K562 (cell line): ENCODE measurements at regions not wholly inside any gene's neighbourhood (a gene's known extent, or its start where the extent isn't known, plus 50 kb on each side); places are given as distances from the start of the nearest gene placed in this dataset.

Experiments
- ATAC-seq: fragments of 200-7000 bp; cut with Tn5 transposase; 3 replicates; pipeline ENCODE4 v1.9.1; 2020; ENCODE audit warnings: moderate library complexity
- BruUV-seq: library from RNA; stranded (reverse); fragments of 400-500 nt; replicated peaks from 2 replicates; lab custom pipeline; 2021; lab: Mats Ljungman, UMichigan
- CTCF ChIA-PET: fragments of 300-600 bp; formaldehyde crosslinking; extraction: SDS; loops from one replicate; lab custom pipeline; 2021; ENCODE audit warnings: low intra/inter-chr PET ratio; lab: Yijun Ruan, JAX
- POLR2A ChIA-PET: fragments of 300-600, 350-650 bp; sonication (Branson Sonifier 250); formaldehyde crosslinking; extraction: SDS; loops from one replicate; lab custom pipeline; 2021; ENCODE audit warnings: antibody characterized with exemption, inconsistent platforms; lab: Yijun Ruan, JAX
- DNase-seq, 4 experiments: peaks; one replicate each; pipeline versions ENCODE4 v3.0.0 to v3.0.0-alpha.2; 2011 to 2018; ENCODE audit warnings: low spot score in 3 of 4, mixed read lengths in 3 of 4; ENCODE audit errors: extremely low read depth in 1 of 4
- FAIRE-seq: peaks from 2 replicates; lab custom pipeline; 2011; peaks lifted over from hg19 to GRCh38; lab: Jason Lieb, UNC
- H2AFZ ChIP-seq: 2 replicates; pipeline ENCODE4 v1.6.0; 2011; ENCODE audit warnings: low read depth, low read length, control low read depth, inconsistent platforms
- H3K27ac ChIP-seq: fragments of 200-600 bp; 3 replicates; pipeline ENCODE4 v1.8.0; 2011; ENCODE audit warnings: low read depth, mild to moderate bottlenecking, control low read depth, inconsistent platforms, low read length, moderate library complexity, mixed read lengths; ENCODE audit errors: extremely low read depth
- H3K27me3 ChIP-seq, 2 experiments: fragments of 300-600 bp in 1 of 2; 2 replicates in 1 of 2; 3 replicates in 1 of 2; pipeline versions ENCODE4 v1.6.0 to v1.8.0; 2011; ENCODE audit warnings: inconsistent platforms in 2 of 2, low read length in 2 of 2, mild to moderate bottlenecking in 1 of 2, mixed read lengths in 1 of 2, moderate library complexity in 1 of 2; ENCODE audit not compliant: control insufficient read depth in 2 of 2, insufficient read depth in 2 of 2
- H3K36me3 ChIP-seq: fragments of 300-600 bp; 3 replicates; pipeline ENCODE4 v1.8.0; 2011; ENCODE audit warnings: mild to moderate bottlenecking, low read length, inconsistent platforms; ENCODE audit not compliant: control insufficient read depth, insufficient read depth
- H3K4me1 ChIP-seq, 2 experiments: fragments of 200-600 bp in 1 of 2; replicated peaks in 1 of 2; 2 replicates in 1 of 2; 3 replicates in 1 of 2; pipeline versions ENCODE4 v1.5.1 to v1.8.0; 2011; ENCODE audit warnings: inconsistent platforms in 2 of 2, low read length in 2 of 2, mild to moderate bottlenecking in 1 of 2, mixed read lengths in 1 of 2, moderate library complexity in 1 of 2; ENCODE audit not compliant: control insufficient read depth in 2 of 2, insufficient read depth in 2 of 2
- H3K4me2 ChIP-seq: 2 replicates; pipeline ENCODE4 v1.6.1; 2011; ENCODE audit warnings: low read length, control low read depth, inconsistent platforms, mixed read lengths; ENCODE audit not compliant: insufficient read depth
- H3K4me3 ChIP-seq: fragments of 200-600 bp; sonication (generic), shearing (Covaris generic); 2 replicates; pipeline ENCODE4 v1.5.1; 2016; ENCODE audit warnings: control low read depth, inconsistent platforms
- H3K79me2 ChIP-seq: fragments of 200-600 bp; 3 replicates; pipeline ENCODE4 v1.8.0; 2011; ENCODE audit warnings: low read length, inconsistent platforms; ENCODE audit not compliant: control insufficient read depth, insufficient read depth
- H3K9ac ChIP-seq, 2 experiments: 2 replicates each; pipeline versions ENCODE4 v1.6.0 to v1.6.1; 2011; ENCODE audit warnings: low read depth in 2 of 2, low read length in 2 of 2, control low read depth in 1 of 2, inconsistent platforms in 1 of 2, mild to moderate bottlenecking in 1 of 2, mixed read lengths in 1 of 2; ENCODE audit not compliant: insufficient read depth in 1 of 2
- H3K9me1 ChIP-seq: one replicate; pipeline ENCODE4 v1.6.0; 2011; ENCODE audit warnings: inconsistent platforms, mild to moderate bottlenecking, low read length, moderate library complexity; ENCODE audit not compliant: control insufficient read depth, insufficient read depth
- H3K9me3 ChIP-seq: replicated peaks from 2 replicates; pipeline ENCODE4 v1.5.1; 2011; ENCODE audit warnings: low read depth, low read length, inconsistent platforms; ENCODE audit not compliant: control insufficient read depth, insufficient read depth
- H4K20me1 ChIP-seq: replicated peaks from 2 replicates; pipeline ENCODE4 v1.6.1; 2011; ENCODE audit warnings: low read length, inconsistent platforms, mixed read lengths; ENCODE audit not compliant: control insufficient read depth, insufficient read depth
- CBX8 ChIP-seq: fragments of 200-600 bp; sonication (generic); IDR thresholded peaks from 2 replicates; pipeline ENCODE4 v1.6.1; 2012; ENCODE audit warnings: borderline replicate concordance, mixed run types, low read depth, mild to moderate bottlenecking, moderate library complexity, mixed read lengths, low read length, control low read depth, inconsistent platforms; ENCODE audit not compliant: poor library complexity, severe bottlenecking; ENCODE audit errors: extremely low read depth
- GATA2 ChIP-seq: sonication (generic); formaldehyde crosslinking; IDR thresholded peaks from 2 replicates; pipeline ENCODE4 v1.4.0; 2020; ENCODE audit warnings: mild to moderate bottlenecking, missing genetic modification reagents
- NR4A1 ChIP-seq, 2 experiments: fragments of 250-450 bp in 1 of 2; fragments of 450-650 bp in 1 of 2; sonication (Bioruptor Pico) in 1 of 2; IDR thresholded peaks; 2 replicates each; pipeline versions ENCODE4 v1.4.0 to v1.6.1; 2016 to 2020; ENCODE audit warnings: mild to moderate bottlenecking in 2 of 2, missing compliant biosample characterization in 1 of 2, missing genetic modification characterization in 1 of 2, moderate library complexity in 1 of 2
- POU5F1 ChIP-seq: fragments of 150-350 bp; IDR thresholded peaks from 2 replicates; pipeline ENCODE4 v1.6.1; 2014; ENCODE audit warnings: borderline replicate concordance, low read length, low read depth, mild to moderate bottlenecking; ENCODE audit not compliant: partially characterized antibody
- SMARCC2 ChIP-seq: fragments of 450-650 bp; IDR thresholded peaks from 2 replicates; pipeline ENCODE4 v1.6.1; 2017; ENCODE audit warnings: antibody characterized with exemption, moderate library complexity, mild to moderate bottlenecking, low read depth
- TBL1XR1 ChIP-seq, 2 experiments: IDR thresholded peaks; 2 replicates each; pipeline ENCODE4 v1.6.1; 2012; ENCODE audit warnings: improper control_type of control experiment in 2 of 2, low read length in 2 of 2, mild to moderate bottlenecking in 1 of 2
- TFAM ChIP-seq: fragments of 250-450 bp; sonication (Bioruptor Pico); conservative IDR thresholded peaks from 2 replicates; pipeline ENCODE4 v1.5.0; 2021; ENCODE audit warnings: mild to moderate bottlenecking, moderate library complexity
- U2AF2 ChIP-seq: fragments of 200-400 bp; formaldehyde crosslinking; optimal IDR thresholded peaks from 2 replicates; pipeline ENCODE3; 2017; ENCODE audit warnings: low read depth, mild to moderate bottlenecking, low read length
- ZBTB17 ChIP-seq: fragments of 450-650 bp; formaldehyde crosslinking; IDR thresholded peaks from 2 replicates; pipeline ENCODE4 v1.4.0; 2020; ENCODE audit warnings: mild to moderate bottlenecking
- ZNF311 ChIP-seq: fragments of 250-450 bp; sonication (Bioruptor Pico); IDR thresholded peaks from 2 replicates; pipeline ENCODE4 v1.4.0; 2020; ENCODE audit warnings: mild to moderate bottlenecking, moderate library complexity
- WGBS: fragments of 100-300 bp; shearing (Covaris generic); methylation state at CpG from one replicate; pipeline ENCODE4 v1.1.6; 2016; ENCODE audit warnings: low coverage, mixed read lengths; ENCODE audit not compliant: insufficient coverage; ENCODE audit errors: missing lambda C conversion rate; 5-methylcytosine and 5-hydroxymethylcytosine counted together
- in situ Hi-C: fragments of 300-500 bp; cut with MboI; formaldehyde crosslinking; loops from 4 replicates; pipeline ENCODE4 v1.15.0; 2018; ENCODE audit warnings: inconsistent platforms, mixed read lengths
- intact Hi-C: fragments of 100-400 bp; cut with micrococcal nuclease; formaldehyde crosslinking; loops from 2 replicates; pipeline ENCODE4 v1.14.2; 2022
- TF ChIP-seq, protein P1 (sequence below): fragments of 250-450 bp; sonication (Bioruptor Pico); IDR thresholded peaks from 2 replicates; pipeline ENCODE4 v1.5.1; 2021; ENCODE audit warnings: mild to moderate bottlenecking
- TF ChIP-seq, protein P2 (sequence below): IDR thresholded peaks from 2 replicates; pipeline ENCODE4 v1.6.1; 2011; ENCODE audit warnings: borderline replicate concordance, low read depth, mild to moderate bottlenecking, moderate library complexity, low read length; ENCODE audit not compliant: insufficient read depth, poor library complexity, severe bottlenecking

DNA sequence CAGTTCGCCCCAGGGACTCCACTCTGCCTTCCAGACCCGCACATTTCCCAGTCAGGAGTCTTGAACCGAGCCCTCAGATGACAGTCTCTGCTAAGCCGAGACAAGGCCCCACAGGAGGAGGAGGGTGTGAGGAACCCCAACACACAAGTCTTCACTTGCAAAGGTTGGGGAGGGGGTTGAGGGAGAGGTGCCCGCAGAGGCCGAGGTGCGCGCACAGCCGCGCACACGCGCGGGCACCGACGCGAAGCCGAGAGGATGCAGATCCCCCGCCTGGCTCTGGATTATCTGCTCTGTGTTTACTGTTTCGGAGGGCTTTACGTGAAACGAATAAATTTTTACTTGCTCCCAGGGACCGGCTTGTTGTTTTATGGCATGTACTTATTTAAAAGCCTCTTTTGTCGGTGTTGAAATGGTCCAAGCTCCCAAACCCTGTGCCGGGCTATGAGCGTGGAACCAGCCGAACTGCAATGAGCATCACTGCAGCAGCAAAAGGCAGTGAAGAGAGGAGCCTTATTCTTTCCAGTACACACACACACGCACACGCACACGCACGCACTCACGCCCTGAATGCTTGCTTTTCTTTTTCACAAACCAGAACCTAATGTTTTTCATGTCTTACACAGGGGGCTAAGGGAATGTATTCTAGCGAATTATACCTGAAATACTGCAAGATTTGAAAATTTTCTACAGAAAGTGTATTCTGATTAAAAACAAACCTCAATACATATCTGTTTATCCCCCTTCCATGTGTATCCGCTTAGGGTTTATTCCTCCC is 297.7 kb downstream of the PARP8 start:
- ATAC-seq, result no peak
- no peak overlapping the region for H2AFZ ChIP-seq
- POLR2A ChIA-PET, result no interaction called here
- no peaks in the 10 kb centered on the region for H4K20me1 ChIP-seq
- CTCF ChIA-PET, result interaction anchor here (1.1 kb wide), 1 partner anchor 1693 kb away, joined by 3 read pairs; no protein-coding TSS in a partner anchor
- no peaks in the 10 kb centered on the region for H3K36me3 ChIP-seq
- no peak overlapping the region for H3K9ac ChIP-seq
- no peaks in the 10 kb centered on the region for H3K9me1 ChIP-seq
- BruUV-seq, result no TSS peak
- no peak for FAIRE-seq
- 10% methylated on average over 32 of the region's 33 CpGs for WGBS
- H3K4me2 ChIP-seq, result no peak overlapping the region
- H3K79me2 ChIP-seq, result no peaks in the 10 kb centered on the region
- no peak overlapping the region for H3K27ac ChIP-seq
- H3K27me3 ChIP-seq, result peaks cover 6 to 18% of the 10 kb centered on the region in 2 experiments; a peak in 3 of 5 replicates
- H3K9me3 ChIP-seq, result no peaks in the 10 kb centered on the region
- peaks cover 0 to 6% of the 10 kb centered on the region in 2 experiments; a peak in 1 of 5 replicates for H3K4me1 ChIP-seq
- no peak for DNase-seq
- intact Hi-C loops, result loop anchor here (1.0 to 5.0 kb wide), 3 partner anchors 1043 to 1953 kb away; no protein-coding TSS in a partner anchor
- TF ChIP-seq ZNF311 (no peak), CBX8 (no peak), NR4A1 (CRISPR knock-in tag; IDR thresholded peaks at IDR 0.05) (no peak), NR4A1 (tag; IDR thresholded peaks at IDR 0.05) (no peak), SMARCC2 (no peak), ZBTB17 (CRISPR knock-in tag) (no peak), TBL1XR1 (IDR thresholded peaks at IDR 0.05; ENCODE audit: low read length in 2 of 2) (no peak), TFAM (no peak), GATA2 (CRISPR knock-in tag) (no peak), POU5F1 (no peak), U2AF2 (no peak)
- TF ChIP-seq, protein P1, sequence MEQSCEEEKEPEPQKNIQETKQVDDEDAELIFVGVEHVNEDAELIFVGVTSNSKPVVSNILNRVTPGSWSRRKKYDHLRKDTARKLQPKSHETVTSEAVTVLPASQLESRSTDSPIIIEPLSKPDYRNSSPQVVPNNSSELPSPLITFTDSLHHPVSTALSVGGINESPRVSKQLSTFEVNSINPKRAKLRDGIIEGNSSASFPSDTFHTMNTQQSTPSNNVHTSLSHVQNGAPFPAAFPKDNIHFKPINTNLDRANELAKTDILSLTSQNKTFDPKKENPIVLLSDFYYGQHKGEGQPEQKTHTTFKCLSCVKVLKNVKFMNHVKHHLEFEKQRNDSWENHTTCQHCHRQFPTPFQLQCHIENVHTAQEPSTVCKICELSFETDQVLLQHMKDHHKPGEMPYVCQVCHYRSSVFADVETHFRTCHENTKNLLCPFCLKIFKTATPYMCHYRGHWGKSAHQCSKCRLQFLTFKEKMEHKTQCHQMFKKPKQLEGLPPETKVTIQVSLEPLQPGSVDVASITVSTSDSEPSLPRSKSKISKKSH (CRISPR knock-in tag), result no peak
- TF ChIP-seq, protein P2, sequence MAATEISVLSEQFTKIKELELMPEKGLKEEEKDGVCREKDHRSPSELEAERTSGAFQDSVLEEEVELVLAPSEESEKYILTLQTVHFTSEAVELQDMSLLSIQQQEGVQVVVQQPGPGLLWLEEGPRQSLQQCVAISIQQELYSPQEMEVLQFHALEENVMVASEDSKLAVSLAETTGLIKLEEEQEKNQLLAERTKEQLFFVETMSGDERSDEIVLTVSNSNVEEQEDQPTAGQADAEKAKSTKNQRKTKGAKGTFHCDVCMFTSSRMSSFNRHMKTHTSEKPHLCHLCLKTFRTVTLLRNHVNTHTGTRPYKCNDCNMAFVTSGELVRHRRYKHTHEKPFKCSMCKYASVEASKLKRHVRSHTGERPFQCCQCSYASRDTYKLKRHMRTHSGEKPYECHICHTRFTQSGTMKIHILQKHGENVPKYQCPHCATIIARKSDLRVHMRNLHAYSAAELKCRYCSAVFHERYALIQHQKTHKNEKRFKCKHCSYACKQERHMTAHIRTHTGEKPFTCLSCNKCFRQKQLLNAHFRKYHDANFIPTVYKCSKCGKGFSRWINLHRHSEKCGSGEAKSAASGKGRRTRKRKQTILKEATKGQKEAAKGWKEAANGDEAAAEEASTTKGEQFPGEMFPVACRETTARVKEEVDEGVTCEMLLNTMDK, result no peak
- TF ChIP-seq, all 486 proteins: peak for 0
- in situ Hi-C loops, result loop anchor here (25.0 kb wide), 1 partner anchor 1048 kb away; no protein-coding TSS in a partner anchor
- no peak overlapping the region for H3K4me3 ChIP-seq
